ENCODE measurements at regions not wholly inside any gene's neighbourhood (a gene's known extent, or its start where the extent isn't known, plus 50 kb on each side); places are given as distances from the start of the nearest gene placed in this dataset.

DNA sequence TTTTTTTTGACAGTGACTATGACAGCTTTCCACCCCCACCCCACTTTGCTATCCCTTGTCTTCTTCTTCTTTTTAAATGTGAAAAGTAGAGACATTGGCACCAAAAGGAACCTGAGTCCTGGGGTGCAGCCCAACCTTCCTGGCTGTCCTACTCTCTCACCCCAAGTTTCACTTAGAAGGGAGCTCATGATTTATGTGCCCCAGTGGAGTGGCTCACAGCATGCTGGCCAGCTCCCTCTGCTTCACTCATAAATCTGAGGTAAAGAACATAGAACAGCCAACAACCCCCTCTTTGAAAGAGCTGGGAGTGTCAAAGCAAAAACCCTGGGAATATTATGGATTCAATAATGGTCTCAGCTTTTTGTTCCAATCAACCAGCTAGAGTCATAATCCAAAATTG is 196.3 kb upstream of the DAPK1 start:
- TF ChIP-seq EZH2 (IDR thresholded peaks at IDR 0.05; ENCODE audit: insufficient read depth, poor library complexity, severe bottlenecking), result no peak
- TF ChIP-seq EZH2phosphoT487 (IDR thresholded peaks at IDR 0.05; ENCODE audit: insufficient read depth, low read depth), result no peak
